Natural killer cell (primary cell): ENCODE measurements at regions not wholly inside any gene's neighbourhood (a gene's known extent, or its start where the extent isn't known, plus 50 kb on each side); places are given as distances from the start of the nearest gene placed in this dataset.
A peak's percentile ranks its signal among the peaks of the same experiment; 100 is the strongest.

Experiments used
- ATAC-seq, 3 donors: fragments of 150-1000 bp in 2 of 3; fragments of 200-7000 bp in 1 of 3; cut with Tn5 transposase; 1 replicate in 1 of 3; 2 replicates in 2 of 3; pipeline ENCODE4 v1.10.0; 2021; ENCODE audit warnings: mild to moderate bottlenecking in 2 of 3, moderate library complexity in 2 of 3
- DNase-seq, 2 donors: peaks; one replicate each; pipeline versions ENCODE4 v3.0.0 to v3.0.0-alpha.2; 2013 to 2021; ENCODE audit warnings: mixed read lengths in 1 of 2
- H3K27ac ChIP-seq: one replicate; pipeline ENCODE4 v1.5.1; 2013; ENCODE audit warnings: mild to moderate bottlenecking, low read length
- H3K27me3 ChIP-seq: one replicate; pipeline ENCODE4 v1.6.1; 2013; ENCODE audit warnings: low read length; ENCODE audit not compliant: control insufficient read depth, insufficient read depth
- H3K36me3 ChIP-seq: one replicate; pipeline ENCODE4 v1.6.1; 2013; ENCODE audit warnings: low read length; ENCODE audit not compliant: control insufficient read depth, insufficient read depth
- H3K4me1 ChIP-seq: one replicate; pipeline ENCODE4 v1.6.1; 2013; ENCODE audit warnings: low read length; ENCODE audit not compliant: control insufficient read depth, insufficient read depth
- H3K4me3 ChIP-seq: one replicate; pipeline ENCODE4 v1.5.1; 2013; ENCODE audit warnings: low read length
- H3K9me3 ChIP-seq: one replicate; pipeline ENCODE4 v1.6.1; 2013; ENCODE audit warnings: low read length; ENCODE audit not compliant: control insufficient read depth, insufficient read depth
- H3K27ac Mint-ChIP-seq, 2 donors: one replicate each; pipeline ENCODE4 v1.8.0; 2022; ENCODE audit warnings: mild to moderate bottlenecking in 2 of 2, mixed read lengths in 2 of 2, moderate library complexity in 1 of 2
- H3K27me3 Mint-ChIP-seq, 2 donors: one replicate each; pipeline ENCODE4 v1.8.0; 2022; ENCODE audit warnings: low read depth in 2 of 2, mixed read lengths in 2 of 2
- H3K36me3 Mint-ChIP-seq: one replicate; pipeline ENCODE4 v1.8.0; 2022; ENCODE audit warnings: mixed read lengths
- H3K4me1 Mint-ChIP-seq, 2 donors: one replicate each; pipeline ENCODE4 v1.8.0; 2022; ENCODE audit warnings: mixed read lengths in 2 of 2
- H3K4me3 Mint-ChIP-seq: one replicate; pipeline ENCODE4 v1.8.0; 2022; ENCODE audit warnings: mild to moderate bottlenecking, moderate library complexity, mixed read lengths
- H3K9me3 Mint-ChIP-seq, 2 donors: one replicate each; pipeline ENCODE4 v1.8.0; 2022; ENCODE audit warnings: mixed read lengths in 2 of 2
- WGBS: methylation state at CpG from one replicate; pipeline ENCODE4 v1.1.7; 2013; ENCODE audit warnings: missing lambda C conversion rate; ENCODE audit not compliant: insufficient coverage; 5-methylcytosine and 5-hydroxymethylcytosine counted together
- intact Hi-C: fragments of 100-400 bp; cut with micrococcal nuclease; formaldehyde crosslinking; loops from one replicate; pipeline ENCODE4 v1.14.2; 2022
- TF ChIP-seq, protein P1 (sequence below): fragments of 200-600 bp; IDR thresholded peaks from one replicate; pipeline ENCODE4 v1.8.0; 2022; ENCODE audit warnings: antibody characterized with exemption

GRCh38 chr4:71240094-71240493 is 98.7 kb upstream of the SLC4A4 start:
- Histone ChIP-seq H3K36me3 (no peaks in the 10 kb centered on the region), H3K4me3 (no peak overlapping the region), H3K9me3 (no peaks in the 10 kb centered on the region), H3K4me1 (no peaks in the 10 kb centered on the region), H3K27ac (no peak overlapping the region), H3K27me3 (no peaks in the 10 kb centered on the region)
- no peak overlapping the region for H3K4me3 Mint-ChIP-seq
- H3K9me3 Mint-ChIP-seq, result no peaks in the 10 kb centered on the region
- H3K36me3 Mint-ChIP-seq, result no peaks in the 10 kb centered on the region
- 100% methylated on average over 1 of the region's 1 CpG for WGBS
- TF ChIP-seq, protein P1, sequence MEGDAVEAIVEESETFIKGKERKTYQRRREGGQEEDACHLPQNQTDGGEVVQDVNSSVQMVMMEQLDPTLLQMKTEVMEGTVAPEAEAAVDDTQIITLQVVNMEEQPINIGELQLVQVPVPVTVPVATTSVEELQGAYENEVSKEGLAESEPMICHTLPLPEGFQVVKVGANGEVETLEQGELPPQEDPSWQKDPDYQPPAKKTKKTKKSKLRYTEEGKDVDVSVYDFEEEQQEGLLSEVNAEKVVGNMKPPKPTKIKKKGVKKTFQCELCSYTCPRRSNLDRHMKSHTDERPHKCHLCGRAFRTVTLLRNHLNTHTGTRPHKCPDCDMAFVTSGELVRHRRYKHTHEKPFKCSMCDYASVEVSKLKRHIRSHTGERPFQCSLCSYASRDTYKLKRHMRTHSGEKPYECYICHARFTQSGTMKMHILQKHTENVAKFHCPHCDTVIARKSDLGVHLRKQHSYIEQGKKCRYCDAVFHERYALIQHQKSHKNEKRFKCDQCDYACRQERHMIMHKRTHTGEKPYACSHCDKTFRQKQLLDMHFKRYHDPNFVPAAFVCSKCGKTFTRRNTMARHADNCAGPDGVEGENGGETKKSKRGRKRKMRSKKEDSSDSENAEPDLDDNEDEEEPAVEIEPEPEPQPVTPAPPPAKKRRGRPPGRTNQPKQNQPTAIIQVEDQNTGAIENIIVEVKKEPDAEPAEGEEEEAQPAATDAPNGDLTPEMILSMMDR, result no peak
- intact Hi-C loops, result no loop called here
- peaks cover 7 to 13% of the 10 kb centered on the region in 2 donors for H3K4me1 Mint-ChIP-seq
- H3K27ac Mint-ChIP-seq, result no peak overlapping the region
- ATAC-seq (no peak), DNase-seq (no peak)
- H3K27me3 Mint-ChIP-seq, result no peaks in the 10 kb centered on the region

DNA sequence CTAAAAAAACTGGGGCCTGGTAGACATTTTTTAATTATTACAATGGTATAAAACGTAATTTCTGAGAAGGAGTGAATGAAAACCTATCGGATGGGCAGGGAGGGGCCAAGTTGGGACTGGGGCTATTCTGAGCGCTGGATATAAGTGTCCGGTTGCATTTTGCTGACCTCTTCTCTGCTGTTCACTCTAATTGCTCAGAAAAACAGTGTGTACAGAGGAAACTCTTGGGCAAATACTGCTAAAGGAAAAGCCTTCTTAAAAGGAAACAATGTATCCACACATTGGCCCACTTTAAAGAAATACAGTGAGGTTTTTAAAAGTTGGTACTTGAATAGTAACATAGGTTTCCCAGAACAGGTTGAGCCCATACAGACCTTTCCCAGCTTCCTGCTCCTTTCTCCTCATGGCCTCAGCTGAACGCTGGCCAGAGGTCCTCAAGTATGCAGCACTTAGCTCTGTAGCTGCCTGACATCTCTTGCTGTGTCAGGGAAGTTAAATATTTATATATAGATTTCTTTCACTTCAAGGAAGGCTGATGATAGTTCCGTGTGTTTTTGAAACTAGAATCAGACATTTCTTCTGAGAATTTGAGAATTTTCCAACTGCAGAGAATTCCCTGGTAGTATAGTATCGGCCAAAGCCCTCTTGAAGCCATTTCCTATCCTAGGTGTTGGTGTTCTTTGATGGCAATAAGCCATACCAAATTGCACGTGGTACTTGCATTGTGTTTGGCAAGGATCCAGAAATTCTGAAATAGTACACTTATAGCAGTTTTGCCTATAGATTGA is 97.1 kb upstream of the SLC4A4 start:
- no peaks in the 10 kb centered on the region for H3K9me3 ChIP-seq
- 86% methylated on average over 8 of the region's 8 CpGs for WGBS
- DNase-seq (no peak), ATAC-seq (no peak)
- H3K27ac Mint-ChIP-seq, result no peak overlapping the region
- H3K36me3 ChIP-seq, result no peaks in the 10 kb centered on the region
- H3K4me1 ChIP-seq, result no peaks in the 10 kb centered on the region
- intact Hi-C loops, result no loop called here
- no peaks in the 10 kb centered on the region for H3K27me3 ChIP-seq
- H3K27me3 Mint-ChIP-seq, result no peaks in the 10 kb centered on the region
- TF ChIP-seq, protein P1, result no peak
- H3K27ac ChIP-seq, result no peak overlapping the region
- H3K9me3 Mint-ChIP-seq, result no peaks in the 10 kb centered on the region
- H3K4me3 Mint-ChIP-seq, result no peak overlapping the region
- peaks cover 7 to 13% of the 10 kb centered on the region in 2 donors for H3K4me1 Mint-ChIP-seq
- H3K4me3 ChIP-seq, result no peak overlapping the region
- H3K36me3 Mint-ChIP-seq, result no peaks in the 10 kb centered on the region

GRCh38 chr4:71243091-71243833 is 95.6 kb upstream of the SLC4A4 start:
- no peak overlapping the region for H3K27ac ChIP-seq
- intact Hi-C loops, result no loop called here
- Mint-ChIP-seq H3K4me3 (no peak overlapping the region), H3K27ac (peak overlapping the region in 1 of 2 donors; percentile 35), H3K36me3 (no peaks in the 10 kb centered on the region), H3K27me3 (no peaks in the 10 kb centered on the region), H3K4me1 (peaks cover 7 to 13% of the 10 kb centered on the region in 2 donors), H3K9me3 (no peaks in the 10 kb centered on the region)
- no peak for DNase-seq
- H3K4me3 ChIP-seq, result no peak overlapping the region
- no peaks in the 10 kb centered on the region for H3K36me3 ChIP-seq
- H3K4me1 ChIP-seq, result no peaks in the 10 kb centered on the region
- ATAC-seq, result no peak
- 100% methylated on average over 2 of the region's 3 CpGs for WGBS
- H3K27me3 ChIP-seq, result no peaks in the 10 kb centered on the region
- TF ChIP-seq, protein P1, result no peak
- H3K9me3 ChIP-seq, result no peaks in the 10 kb centered on the region
